ENCODE measurements at regions not wholly inside any gene's neighbourhood (a gene's known extent, or its start where the extent isn't known, plus 50 kb on each side); places are given as distances from the start of the nearest gene placed in this dataset.
"Not testable (repeated sequence)": the region's sequence is repeated elsewhere in the genome, so short reads cannot be mapped to it uniquely, and the experiment has no call there.

DNA sequence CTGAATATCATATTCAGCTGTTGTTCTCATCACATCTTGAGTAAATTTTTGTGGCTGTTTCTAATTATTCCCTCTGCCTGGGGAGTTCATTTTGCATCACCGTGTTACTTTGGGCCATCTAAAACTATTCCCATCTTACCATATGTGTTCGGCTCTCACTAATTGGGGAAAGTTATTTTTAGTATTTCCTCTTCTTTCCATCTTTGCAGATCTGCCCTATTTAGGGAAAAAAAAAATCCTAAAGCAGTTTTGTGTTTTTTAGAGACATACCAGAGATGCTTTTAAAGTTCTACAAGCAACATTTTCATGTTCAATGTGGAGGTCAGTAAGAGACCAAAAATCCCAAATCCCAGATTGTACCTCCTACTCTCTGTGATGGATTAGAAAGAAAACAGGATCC is 111.3 kb upstream of the NDUFV2 start:
- in situ Hi-C loops (cut with HindIII; ENCODE audit: low pct_ligation_motif_present, low sequenced_read_pairs) = no loop called here
- Histone ChIP-seq H3K4me3 (ENCODE audit: low read depth, low read length) (no peak overlapping the region), H3K27me3 (replicated peaks) (no peaks in the 10 kb centered on the region), H3K27ac (no peak overlapping the region), H3K36me3 (replicated peaks) (no peaks in the 10 kb centered on the region)
- no peak for DNase-seq
- TF ChIP-seq, protein P1, sequence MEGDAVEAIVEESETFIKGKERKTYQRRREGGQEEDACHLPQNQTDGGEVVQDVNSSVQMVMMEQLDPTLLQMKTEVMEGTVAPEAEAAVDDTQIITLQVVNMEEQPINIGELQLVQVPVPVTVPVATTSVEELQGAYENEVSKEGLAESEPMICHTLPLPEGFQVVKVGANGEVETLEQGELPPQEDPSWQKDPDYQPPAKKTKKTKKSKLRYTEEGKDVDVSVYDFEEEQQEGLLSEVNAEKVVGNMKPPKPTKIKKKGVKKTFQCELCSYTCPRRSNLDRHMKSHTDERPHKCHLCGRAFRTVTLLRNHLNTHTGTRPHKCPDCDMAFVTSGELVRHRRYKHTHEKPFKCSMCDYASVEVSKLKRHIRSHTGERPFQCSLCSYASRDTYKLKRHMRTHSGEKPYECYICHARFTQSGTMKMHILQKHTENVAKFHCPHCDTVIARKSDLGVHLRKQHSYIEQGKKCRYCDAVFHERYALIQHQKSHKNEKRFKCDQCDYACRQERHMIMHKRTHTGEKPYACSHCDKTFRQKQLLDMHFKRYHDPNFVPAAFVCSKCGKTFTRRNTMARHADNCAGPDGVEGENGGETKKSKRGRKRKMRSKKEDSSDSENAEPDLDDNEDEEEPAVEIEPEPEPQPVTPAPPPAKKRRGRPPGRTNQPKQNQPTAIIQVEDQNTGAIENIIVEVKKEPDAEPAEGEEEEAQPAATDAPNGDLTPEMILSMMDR (IDR thresholded peaks at IDR 0.05; ENCODE audit: low read depth, low read length, missing control alignments) = no peak

DNA sequence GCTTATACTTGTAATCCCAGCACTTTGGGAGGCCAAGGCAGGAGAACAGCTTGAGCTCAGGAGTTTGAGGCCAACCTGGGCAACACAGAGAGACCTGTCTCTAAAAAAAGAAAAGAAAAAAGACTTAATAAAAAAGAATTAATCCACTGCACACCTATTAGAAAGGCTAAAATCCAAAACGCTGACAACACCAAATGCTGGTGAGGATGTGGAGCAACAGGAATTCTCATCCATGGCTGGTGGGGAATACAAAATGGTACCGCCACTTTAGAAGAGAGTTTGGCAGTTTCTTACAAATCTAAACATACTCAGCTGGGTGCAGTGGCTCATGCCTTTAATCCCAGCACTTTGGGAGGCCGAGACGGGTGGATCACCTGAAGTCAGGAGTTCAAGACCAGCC is 110.0 kb upstream of the NDUFV2 start:
- H3K27ac ChIP-seq; DNase-seq; H3K27me3 ChIP-seq (replicated peaks); H3K36me3 ChIP-seq (replicated peaks); in situ Hi-C loops (cut with HindIII; ENCODE audit: low pct_ligation_motif_present, low sequenced_read_pairs); H3K4me3 ChIP-seq (ENCODE audit: low read depth, low read length): not testable (repeated sequence)

DNA sequence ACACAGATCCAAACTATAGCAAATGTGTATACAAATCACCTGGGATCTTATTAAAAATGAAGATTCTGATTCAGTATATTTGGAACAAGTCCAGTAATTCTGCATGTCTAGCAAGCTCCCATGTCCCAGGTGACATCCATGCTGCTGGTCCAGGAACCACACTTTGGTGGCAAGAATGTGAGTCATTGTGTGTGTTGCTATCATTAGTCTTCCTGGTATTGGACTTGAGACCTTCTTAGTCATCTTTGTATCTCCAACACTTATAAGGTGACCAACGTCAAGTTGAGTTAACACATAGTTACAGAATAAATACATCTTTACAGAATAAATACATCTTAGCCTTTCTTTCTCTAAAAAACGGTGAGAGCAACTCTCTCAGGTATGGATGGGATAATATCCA is 107.9 kb upstream of the NDUFV2 start:
- no peaks in the 10 kb centered on the region for H3K36me3 ChIP-seq (replicated peaks)
- H3K27me3 ChIP-seq (replicated peaks) = no peaks in the 10 kb centered on the region
- H3K27ac ChIP-seq = no peak overlapping the region
- TF ChIP-seq, protein P1 (IDR thresholded peaks at IDR 0.05; ENCODE audit: low read depth, low read length, missing control alignments) = no peak
- no peak overlapping the region for H3K4me3 ChIP-seq (ENCODE audit: low read depth, low read length)
- in situ Hi-C loops (cut with HindIII; ENCODE audit: low pct_ligation_motif_present, low sequenced_read_pairs) = no loop called here
- DNase-seq = no peak

DNA sequence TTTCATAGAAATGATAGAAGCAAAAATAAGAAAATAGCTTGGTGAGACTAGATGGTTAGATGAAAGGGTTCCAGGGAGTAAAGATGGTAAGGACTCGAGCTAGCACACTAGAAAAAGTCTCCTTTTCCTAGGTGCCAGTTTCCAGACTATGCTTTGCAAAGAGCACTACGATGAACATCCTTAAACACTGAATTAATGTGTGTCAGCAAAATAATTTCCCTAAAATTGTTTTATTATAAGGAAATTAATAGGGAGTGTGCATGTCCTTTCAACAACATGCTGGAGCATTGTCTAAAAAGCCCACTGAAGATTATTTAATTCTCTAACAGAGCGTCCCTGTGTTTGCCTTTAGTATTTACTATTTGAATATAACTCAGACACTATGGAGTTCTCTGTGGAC is 107.4 kb upstream of the NDUFV2 start:
- in situ Hi-C loops (cut with HindIII; ENCODE audit: low pct_ligation_motif_present, low sequenced_read_pairs) = no loop called here
- H3K27ac ChIP-seq = no peak overlapping the region
- no peaks in the 10 kb centered on the region for H3K27me3 ChIP-seq (replicated peaks)
- no peak for DNase-seq
- H3K36me3 ChIP-seq (replicated peaks) = no peaks in the 10 kb centered on the region
- no peak overlapping the region for H3K4me3 ChIP-seq (ENCODE audit: low read depth, low read length)
- TF ChIP-seq, protein P1 (IDR thresholded peaks at IDR 0.05; ENCODE audit: low read depth, low read length, missing control alignments) = no peak

DNA sequence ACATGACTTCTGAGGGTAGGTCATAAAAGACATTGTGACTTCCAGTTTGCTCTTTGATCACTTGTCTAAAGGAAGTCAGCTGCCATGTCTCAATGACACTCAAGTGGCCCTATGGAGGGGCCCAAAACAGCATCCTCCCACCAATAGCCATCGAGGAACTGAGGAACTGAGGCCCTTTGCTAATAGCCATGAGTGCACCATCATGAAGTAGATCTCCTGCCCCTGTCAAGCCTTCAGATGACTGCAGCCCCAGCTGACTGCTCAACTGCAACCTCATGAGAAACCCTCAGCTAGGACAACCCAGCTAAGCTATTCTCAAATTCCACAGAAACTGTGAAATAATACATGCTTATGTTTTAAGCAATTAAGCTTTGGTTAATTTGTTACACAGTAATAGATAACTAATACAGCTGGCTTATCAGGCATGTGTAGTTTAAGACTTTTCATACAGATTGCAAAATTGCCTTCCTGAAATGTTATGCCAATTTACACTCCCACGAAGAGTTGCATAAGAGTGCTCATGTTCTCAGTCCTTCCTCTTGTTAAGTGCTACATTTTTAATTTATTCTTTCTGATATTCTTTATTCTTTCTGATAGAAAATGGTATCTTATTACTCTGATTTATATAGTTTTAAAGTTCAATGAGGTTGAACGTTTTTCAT is 105.6 kb upstream of the NDUFV2 start:
- no peak for DNase-seq
- Histone ChIP-seq H3K4me3 (ENCODE audit: low read depth, low read length) (no peak overlapping the region), H3K36me3 (replicated peaks) (no peaks in the 10 kb centered on the region), H3K27ac (no peak overlapping the region), H3K27me3 (replicated peaks) (no peaks in the 10 kb centered on the region)
- TF ChIP-seq, protein P1 (IDR thresholded peaks at IDR 0.05; ENCODE audit: low read depth, low read length, missing control alignments) = no peak
- in situ Hi-C loops (cut with HindIII; ENCODE audit: low pct_ligation_motif_present, low sequenced_read_pairs) = no loop called here

DNA sequence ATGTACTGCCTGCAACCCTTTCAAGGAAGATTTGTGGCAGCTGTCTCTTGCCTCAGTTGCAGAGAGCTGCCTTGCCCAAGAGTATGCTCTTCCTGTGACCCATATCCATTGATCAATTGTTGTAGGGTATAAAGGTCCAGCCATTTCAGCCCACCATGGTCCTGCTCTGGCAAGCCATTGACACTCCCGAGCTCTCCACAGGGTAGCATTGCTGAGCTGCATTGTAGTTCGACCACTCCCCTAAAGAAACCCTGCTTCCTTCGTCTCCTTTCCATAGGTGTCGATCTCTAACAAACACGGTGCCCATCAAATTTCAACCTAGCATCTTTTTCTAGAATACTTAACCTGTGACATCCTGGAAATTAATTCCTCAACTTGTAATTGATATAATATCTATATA is 104.9 kb upstream of the NDUFV2 start:
- no peak for DNase-seq
- no peaks in the 10 kb centered on the region for H3K36me3 ChIP-seq (replicated peaks)
- in situ Hi-C loops (cut with HindIII; ENCODE audit: low pct_ligation_motif_present, low sequenced_read_pairs) = no loop called here
- H3K27ac ChIP-seq = no peak overlapping the region
- no peaks in the 10 kb centered on the region for H3K27me3 ChIP-seq (replicated peaks)
- no peak overlapping the region for H3K4me3 ChIP-seq (ENCODE audit: low read depth, low read length)
- TF ChIP-seq, protein P1 (IDR thresholded peaks at IDR 0.05; ENCODE audit: low read depth, low read length, missing control alignments) = no peak
